Muscle layer of duodenum (tissue), 2 donors: ENCODE measurements at regions not wholly inside any gene's neighbourhood (a gene's known extent, or its start where the extent isn't known, plus 50 kb on each side); places are given as distances from the start of the nearest gene placed in this dataset.

Source experiments
- H3K27ac ChIP-seq: one replicate; pipeline ENCODE4 v1.7.0; 2013; ENCODE audit warnings: mild to moderate bottlenecking, low read length
- H3K27me3 ChIP-seq: one replicate; pipeline ENCODE4 v1.7.0; 2013; ENCODE audit warnings: low read depth, mild to moderate bottlenecking, control low read depth, low read length
- H3K36me3 ChIP-seq, 2 donors: one replicate each; pipeline ENCODE4 v1.7.0; 2013; ENCODE audit warnings: low read length in 2 of 2, control low read depth in 1 of 2, mild to moderate bottlenecking in 1 of 2; ENCODE audit not compliant: insufficient read depth in 2 of 2, control insufficient read depth in 1 of 2
- H3K4me1 ChIP-seq, 2 donors: one replicate each; pipeline ENCODE4 v1.7.0; 2013; ENCODE audit warnings: low read length in 2 of 2, mild to moderate bottlenecking in 2 of 2, control low read depth in 1 of 2, moderate library complexity in 1 of 2; ENCODE audit not compliant: insufficient read depth in 2 of 2, control insufficient read depth in 1 of 2
- H3K4me3 ChIP-seq, 2 donors: one replicate each; pipeline ENCODE4 v1.7.0; 2013; ENCODE audit warnings: low read length in 2 of 2, low read depth in 1 of 2, mild to moderate bottlenecking in 1 of 2
- H3K9me3 ChIP-seq, 2 donors: one replicate each; pipeline ENCODE4 v1.7.0; 2013; ENCODE audit warnings: low read length in 2 of 2, control low read depth in 1 of 2, mild to moderate bottlenecking in 1 of 2; ENCODE audit not compliant: control insufficient read depth in 1 of 2
- donor health status: healthy.

- no peak overlapping the region for H3K27ac ChIP-seq
- H3K9me3 ChIP-seq, result no peaks in the 10 kb centered on the region
- H3K4me1 ChIP-seq, result no peaks in the 10 kb centered on the region
- no peak overlapping the region for H3K4me3 ChIP-seq
- H3K36me3 ChIP-seq, result no peaks in the 10 kb centered on the region
- H3K27me3 ChIP-seq, result no peaks in the 10 kb centered on the region
These were observed 115.5 kb downstream of the PAPOLA start for GRCh38 chr14:96617635-96618034.

- H3K9me3 ChIP-seq, result no peaks in the 10 kb centered on the region
- no peak overlapping the region for H3K4me3 ChIP-seq
- H3K27me3 ChIP-seq, result no peaks in the 10 kb centered on the region
- H3K36me3 ChIP-seq, result no peaks in the 10 kb centered on the region
- no peak overlapping the region for H3K27ac ChIP-seq
- H3K4me1 ChIP-seq, result no peaks in the 10 kb centered on the region
These were observed 120.7 kb downstream of the PAPOLA start for GRCh38 chr14:96622926-96623325.

DNA sequence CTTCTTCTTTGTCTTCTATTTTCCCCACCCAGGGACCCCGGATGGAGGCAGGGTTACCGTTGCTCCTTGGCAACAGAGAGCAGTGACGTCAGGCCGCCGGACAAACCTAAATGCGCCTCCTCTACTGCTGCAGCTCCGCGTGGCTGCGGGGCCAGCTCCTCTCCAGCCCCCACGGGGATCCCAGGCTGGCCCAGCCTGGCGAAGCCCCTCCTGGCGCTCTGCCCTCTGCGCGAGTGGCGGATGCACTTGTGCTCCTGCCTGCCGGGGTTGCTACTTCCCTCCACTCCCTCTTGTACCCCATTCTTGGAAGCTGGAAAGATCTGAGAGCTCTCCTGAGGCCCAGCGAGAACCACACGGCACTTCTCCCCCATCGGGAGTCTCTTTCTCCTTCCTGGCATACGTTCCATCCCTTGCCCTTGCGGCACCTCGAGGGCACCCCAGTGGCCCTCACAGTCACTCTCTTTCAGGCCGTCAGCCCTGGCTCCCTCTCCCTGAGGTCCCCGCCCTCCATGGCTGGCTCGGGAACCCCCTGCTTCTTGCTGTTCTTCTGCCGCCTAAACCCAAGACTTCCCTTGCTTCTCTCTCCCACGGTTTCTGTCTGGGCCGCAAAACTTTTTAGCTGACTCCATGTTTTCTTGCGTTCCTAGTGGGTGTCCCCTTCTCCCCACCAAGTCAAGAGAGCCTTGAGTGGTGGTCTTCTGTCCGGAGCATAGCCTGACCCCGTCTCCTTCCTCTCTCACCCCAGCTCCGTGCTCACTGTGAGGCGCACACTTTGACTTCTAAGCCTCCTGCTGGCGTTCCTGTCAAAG is 121.7 kb downstream of the PAPOLA start:
- H3K36me3 ChIP-seq, result no peaks in the 10 kb centered on the region
- no peak overlapping the region for H3K27ac ChIP-seq
- no peak overlapping the region for H3K4me3 ChIP-seq
- H3K4me1 ChIP-seq, result no peaks in the 10 kb centered on the region
- no peaks in the 10 kb centered on the region for H3K9me3 ChIP-seq
- H3K27me3 ChIP-seq, result no peaks in the 10 kb centered on the region

- Histone ChIP-seq H3K9me3 (peaks cover 0 to 6% of the 10 kb centered on the region in 2 donors), H3K36me3 (no peaks in the 10 kb centered on the region), H3K27ac (no peak overlapping the region), H3K27me3 (no peaks in the 10 kb centered on the region), H3K4me3 (no peak overlapping the region), H3K4me1 (no peaks in the 10 kb centered on the region)
These were observed 122.7 kb downstream of the PAPOLA start for GRCh38 chr14:96624661-96625425.

DNA sequence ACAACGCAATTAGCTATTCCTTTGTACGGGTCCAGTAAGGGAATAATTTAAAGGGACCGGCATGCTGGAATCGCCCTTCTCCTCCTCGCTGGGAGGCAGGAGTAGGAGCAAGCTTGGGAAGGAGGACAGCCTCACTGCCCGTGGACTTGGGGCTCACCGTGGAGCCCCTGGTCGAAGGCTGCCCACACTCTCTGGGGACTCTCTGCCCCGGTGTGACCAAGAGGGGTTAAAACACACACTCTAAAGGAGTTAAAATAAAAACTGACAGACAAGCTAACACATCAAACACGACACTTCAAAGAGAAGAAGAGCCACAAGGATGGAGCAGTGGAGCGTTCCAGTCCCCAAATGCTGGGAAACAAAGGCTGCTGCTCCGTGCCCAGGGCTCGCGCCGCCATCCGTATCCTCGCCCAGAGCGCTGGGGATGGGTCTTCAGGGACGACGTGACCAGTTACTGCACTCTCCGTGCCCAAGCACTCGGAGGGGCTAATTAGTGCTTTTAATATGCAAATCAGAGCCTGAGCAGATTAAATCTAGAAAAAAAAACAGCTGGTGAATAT is 123.3 kb downstream of the PAPOLA start:
- no peak overlapping the region for H3K4me3 ChIP-seq

DNA sequence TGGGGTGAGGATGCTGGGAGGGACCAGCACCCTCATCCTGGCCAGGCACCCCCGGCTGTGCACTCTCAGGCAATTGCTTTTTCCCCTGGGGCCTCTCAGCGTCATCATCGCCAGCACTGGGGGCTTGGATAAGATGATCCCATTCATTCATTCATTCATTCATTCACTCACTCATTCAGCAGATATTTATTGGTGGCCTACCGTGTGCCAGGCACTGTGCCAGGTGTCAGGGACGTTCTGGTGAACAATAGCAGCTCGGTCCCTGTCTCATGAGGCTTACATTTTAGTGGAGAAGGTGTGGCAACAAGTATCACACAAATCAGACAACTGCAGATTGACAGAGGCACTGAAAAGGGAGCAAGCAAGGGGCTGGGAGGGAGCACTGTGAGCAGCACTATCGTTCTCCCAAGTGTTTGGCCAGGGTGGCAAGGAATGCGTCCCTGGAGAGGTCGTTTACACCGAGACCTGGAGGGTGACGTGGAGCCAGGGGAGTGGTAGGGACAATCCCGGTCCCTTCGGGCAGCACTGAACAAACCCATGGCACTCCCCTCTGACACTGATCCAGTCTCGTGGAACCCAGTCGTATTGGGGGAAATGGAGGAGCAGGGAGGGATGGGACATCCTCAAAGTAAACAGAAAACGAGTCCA is 124.1 kb downstream of the PAPOLA start:
- Histone ChIP-seq H3K9me3 (peaks cover 0 to 12% of the 10 kb centered on the region in 2 donors), H3K4me3 (no peak overlapping the region), H3K4me1 (no peaks in the 10 kb centered on the region), H3K27me3 (no peaks in the 10 kb centered on the region), H3K27ac (no peak overlapping the region), H3K36me3 (no peaks in the 10 kb centered on the region)

More for the DNA sequence above, 123.3 kb downstream of the PAPOLA start:
- Histone ChIP-seq H3K27ac (no peak overlapping the region), H3K36me3 (no peaks in the 10 kb centered on the region), H3K27me3 (no peaks in the 10 kb centered on the region), H3K9me3 (peaks cover 0 to 12% of the 10 kb centered on the region in 2 donors), H3K4me1 (no peaks in the 10 kb centered on the region)

DNA sequence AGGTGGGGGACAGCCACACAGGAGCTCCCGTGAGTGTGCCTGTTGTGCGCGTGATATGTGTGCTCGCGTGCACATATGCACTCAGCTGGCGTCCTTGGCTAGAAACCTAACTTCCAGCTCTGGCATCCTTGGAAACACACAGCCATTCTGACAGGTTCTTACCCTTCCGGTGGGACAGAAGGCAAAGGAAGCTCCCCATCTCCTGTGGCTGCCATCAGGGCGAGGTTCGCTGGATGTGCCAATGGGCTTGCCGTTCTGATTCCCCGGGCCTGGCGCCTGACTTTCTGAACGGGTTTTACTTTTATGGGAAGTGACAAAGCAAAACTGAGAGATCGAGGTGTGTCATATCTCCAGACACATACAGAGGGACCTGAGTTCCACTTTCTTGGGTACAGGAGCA is 124.7 kb downstream of the PAPOLA start:
- no peak overlapping the region for H3K4me3 ChIP-seq
- no peaks in the 10 kb centered on the region for H3K4me1 ChIP-seq
- no peak overlapping the region for H3K27ac ChIP-seq
- peaks cover 0 to 12% of the 10 kb centered on the region in 2 donors for H3K9me3 ChIP-seq
- H3K36me3 ChIP-seq, result no peaks in the 10 kb centered on the region
- no peaks in the 10 kb centered on the region for H3K27me3 ChIP-seq

DNA sequence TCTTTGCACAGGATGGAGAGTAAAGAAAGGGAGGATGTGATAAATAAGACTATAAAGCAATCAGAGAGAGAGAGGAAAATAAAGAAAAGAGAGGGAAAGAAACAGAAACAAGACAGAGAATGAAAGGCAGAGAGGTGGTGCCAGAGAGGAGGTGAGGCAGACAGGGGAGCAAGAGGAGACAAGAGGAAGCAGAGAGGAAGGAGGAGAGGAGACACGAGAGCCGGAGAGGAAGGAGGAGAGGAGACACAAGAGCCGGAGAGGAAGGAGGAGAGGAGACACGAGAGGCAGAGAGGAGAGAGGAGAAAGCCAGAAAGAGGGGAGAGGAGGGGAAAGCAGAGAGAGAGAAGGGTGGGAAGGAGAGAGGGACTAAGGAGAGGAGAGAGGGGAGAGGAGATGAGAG is 125.2 kb downstream of the PAPOLA start:
- no peak overlapping the region for H3K27ac ChIP-seq
- no peaks in the 10 kb centered on the region for H3K4me1 ChIP-seq
- H3K4me3 ChIP-seq, result no peak overlapping the region
- H3K9me3 ChIP-seq, result peaks cover 0 to 12% of the 10 kb centered on the region in 2 donors
- H3K27me3 ChIP-seq, result no peaks in the 10 kb centered on the region
- no peaks in the 10 kb centered on the region for H3K36me3 ChIP-seq

- Histone ChIP-seq H3K36me3 (no peaks in the 10 kb centered on the region), H3K9me3 (peaks cover 0 to 12% of the 10 kb centered on the region in 2 donors), H3K4me3 (no peak overlapping the region), H3K27me3 (no peaks in the 10 kb centered on the region), H3K4me1 (no peaks in the 10 kb centered on the region), H3K27ac (no peak overlapping the region)
These were observed 125.9 kb downstream of the PAPOLA start for GRCh38 chr14:96627811-96628775.

GRCh38 chr14:96629082-96629481 is 126.9 kb downstream of the PAPOLA start:
- no peaks in the 10 kb centered on the region for H3K36me3 ChIP-seq
- H3K27ac ChIP-seq, result no peak overlapping the region
- H3K4me1 ChIP-seq, result no peaks in the 10 kb centered on the region
- H3K27me3 ChIP-seq, result no peaks in the 10 kb centered on the region
- peaks cover 0 to 12% of the 10 kb centered on the region in 2 donors for H3K9me3 ChIP-seq
- no peak overlapping the region for H3K4me3 ChIP-seq
